Inflammatory macrophage (primary cell): ENCODE measurements at regions not wholly inside any gene's neighbourhood (a gene's known extent, or its start where the extent isn't known, plus 50 kb on each side); places are given as distances from the start of the nearest gene placed in this dataset.

Experiments used
- DNase-seq, 2 donors: peaks; one replicate each; pipeline ENCODE4 v3.0.0-alpha.2; 2020 to 2022

DNA sequence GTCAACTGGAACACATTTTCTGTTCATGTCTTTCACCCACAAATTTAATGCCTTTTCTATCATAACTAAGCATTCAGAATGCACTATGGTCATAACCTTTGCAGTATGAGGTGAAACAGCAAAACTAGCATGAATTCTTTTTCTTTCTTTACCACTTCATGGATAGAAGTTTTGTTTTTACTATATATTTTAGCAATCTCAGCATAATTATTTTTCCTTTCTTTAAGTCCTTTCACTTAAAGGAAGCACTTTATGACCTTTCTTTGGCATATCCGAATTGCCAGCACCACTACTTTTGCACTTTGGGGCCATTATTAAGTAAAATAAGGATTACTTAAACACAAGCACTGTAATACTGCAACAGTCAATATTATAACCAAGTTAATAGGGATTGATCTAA is 115.1 kb upstream of the DKK2 start:
- DNase-seq: no peak

DNA sequence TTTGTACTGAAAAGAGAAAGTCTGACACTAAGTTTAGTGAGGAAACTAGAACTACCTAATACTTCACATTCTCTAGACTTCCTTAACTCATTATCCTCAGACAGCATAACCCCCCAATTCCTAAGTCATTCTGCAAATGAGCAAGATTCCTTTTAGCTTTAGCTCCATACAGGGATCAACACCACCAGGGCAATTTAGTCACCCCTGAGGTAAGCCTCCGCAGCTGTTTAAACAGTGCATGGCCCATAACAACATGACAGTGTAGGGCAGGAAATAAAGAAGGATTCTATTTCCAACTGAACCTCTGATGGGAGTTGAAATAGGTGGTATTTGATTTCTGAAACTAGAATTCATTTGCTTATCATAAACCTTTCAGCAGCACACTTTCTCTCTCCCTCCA is 112.8 kb upstream of the DKK2 start:
- DNase-seq: no peak

DNA sequence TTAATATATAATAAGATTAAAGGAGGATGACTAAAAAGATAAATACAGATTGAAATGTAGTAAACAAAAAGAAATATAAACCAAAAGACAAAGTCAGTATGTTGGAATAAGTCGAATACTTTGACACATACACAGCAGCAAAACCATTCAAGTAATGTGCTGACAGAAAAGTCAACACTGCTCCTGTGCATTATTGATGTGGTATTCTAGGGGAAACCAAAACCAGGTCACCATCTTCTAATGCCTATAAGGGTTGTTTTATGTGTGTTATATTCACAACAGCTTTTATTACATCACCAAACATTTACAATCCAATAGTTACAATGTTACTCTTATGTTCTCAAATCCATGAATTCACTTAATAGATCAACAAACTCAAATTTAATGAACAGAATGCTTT is 111.8 kb upstream of the DKK2 start:
- no peak for DNase-seq

DNA sequence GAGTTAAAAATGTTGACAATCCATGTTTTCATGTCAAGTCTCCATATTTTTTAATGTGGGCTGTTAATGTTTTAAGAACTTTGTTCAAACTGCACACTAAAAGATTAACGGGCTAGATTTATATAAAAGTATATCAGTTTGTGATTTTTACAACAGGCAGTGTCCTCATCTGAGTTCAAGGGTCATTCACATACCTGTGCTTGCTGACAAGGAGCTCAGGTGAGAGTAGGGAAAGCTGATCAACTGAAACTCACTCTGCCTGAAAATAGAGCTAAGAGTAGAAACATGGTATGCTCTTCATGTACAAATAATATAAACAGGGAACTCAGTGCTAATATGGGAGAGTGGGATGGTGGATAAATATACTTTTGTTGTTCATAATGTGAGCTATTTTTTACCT is 102.3 kb upstream of the DKK2 start:
- no peak for DNase-seq

DNA sequence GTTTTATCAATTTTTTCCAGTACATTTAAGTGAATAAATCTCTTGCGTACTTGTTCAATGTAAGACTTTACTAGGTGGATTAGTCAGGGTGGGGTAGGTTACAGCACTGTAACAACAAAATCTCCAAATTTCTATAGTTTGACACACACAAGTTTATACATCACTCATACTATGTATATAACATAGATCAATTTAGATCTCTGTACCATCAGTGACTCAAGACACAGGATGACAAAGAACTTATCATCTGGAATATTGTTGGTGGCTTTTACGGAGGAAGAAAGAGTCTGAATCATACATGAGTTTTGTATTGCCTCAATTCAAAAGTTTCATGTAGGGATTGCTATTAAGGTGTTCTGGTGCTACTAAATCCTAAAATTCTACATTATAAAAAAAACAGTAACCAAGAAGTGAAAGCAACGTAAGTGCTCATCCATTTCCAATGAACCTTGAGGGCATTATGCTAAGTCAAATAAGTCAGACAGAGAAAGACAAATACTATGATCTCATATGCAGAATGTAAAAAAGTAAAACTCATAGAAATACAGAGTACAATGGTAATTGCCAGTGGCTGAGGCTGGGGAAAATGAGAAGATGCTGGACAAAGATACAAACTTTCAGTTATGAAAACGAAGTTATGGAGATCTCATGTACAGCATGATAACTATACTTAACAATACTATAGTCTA is 98.0 kb upstream of the DKK2 start:
- no peak for DNase-seq

DNA sequence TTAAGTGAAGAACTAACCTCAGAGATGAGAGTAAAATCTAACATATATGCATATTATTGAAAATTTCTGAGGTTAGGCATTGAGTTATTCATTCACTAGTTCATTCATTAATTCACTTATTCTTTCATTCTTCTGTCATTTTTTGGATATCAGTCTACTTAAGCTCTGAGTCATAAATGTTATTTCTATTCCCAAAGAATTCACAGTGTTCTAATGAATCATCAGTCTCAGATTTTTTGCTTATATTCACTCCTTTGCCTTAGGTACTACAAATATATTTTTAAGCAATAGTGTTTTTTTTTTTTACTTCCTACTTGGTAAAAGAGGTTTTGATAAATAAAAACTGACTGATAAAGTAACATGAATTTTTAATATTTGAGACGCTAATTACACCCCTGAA is 95.2 kb upstream of the DKK2 start:
- DNase-seq: no peak

DNA sequence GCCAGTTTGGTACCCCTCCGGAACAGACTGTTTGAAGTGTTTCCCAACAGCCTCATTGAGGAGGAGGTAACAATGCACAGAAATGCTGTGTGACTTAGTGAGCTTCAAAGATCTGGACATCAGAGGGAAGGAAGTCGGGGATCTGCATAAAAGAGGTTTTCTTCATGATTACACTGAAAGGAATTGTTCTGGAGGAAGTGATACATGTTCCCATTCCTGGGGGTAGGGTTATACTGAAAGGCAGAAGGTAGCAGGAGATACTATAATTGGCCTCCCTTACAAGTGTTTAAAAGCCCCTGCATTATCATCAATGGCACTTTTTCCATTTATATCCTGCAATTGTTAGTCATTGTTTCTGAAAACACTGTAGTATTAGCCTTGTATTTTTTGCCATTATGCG is 94.0 kb upstream of the DKK2 start:
- DNase-seq: no peak

DNA sequence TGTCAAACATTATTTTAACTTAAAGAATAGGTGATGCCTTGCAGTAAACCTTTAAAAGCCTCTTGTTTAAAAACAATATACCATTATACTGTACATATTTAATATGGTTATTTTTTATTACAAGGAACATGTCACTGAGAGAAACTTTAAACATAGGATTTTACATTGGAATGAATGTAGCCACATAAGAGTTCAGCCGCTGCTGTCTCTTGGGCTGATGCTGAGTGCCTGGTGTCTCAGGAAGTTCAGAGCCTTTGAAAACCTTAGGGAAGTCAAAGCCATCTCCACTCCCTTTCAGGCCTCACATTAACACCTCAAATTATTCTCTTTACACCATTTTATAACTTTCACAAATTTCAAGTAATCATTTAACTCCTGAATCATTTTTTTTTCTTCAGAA is 93.5 kb upstream of the DKK2 start:
- DNase-seq: no peak

DNA sequence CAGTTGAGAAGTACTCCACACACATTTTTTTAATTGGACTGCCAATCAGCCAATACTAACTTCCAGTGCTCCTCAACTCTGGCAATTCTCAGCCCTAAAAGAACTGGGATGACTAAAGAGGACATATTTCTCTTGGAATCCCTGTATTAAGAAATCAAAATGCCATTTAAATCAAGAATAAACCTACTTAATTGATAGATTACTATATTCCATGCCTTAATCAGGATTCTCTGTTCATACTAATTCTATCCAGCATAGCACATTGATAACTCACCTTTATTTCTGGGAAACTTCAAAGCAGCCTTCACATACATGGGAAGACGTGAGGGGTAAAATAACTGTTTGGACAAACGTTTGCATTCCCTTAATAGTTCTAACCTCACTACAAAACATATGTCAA is 93.0 kb upstream of the DKK2 start:
- no peak for DNase-seq

DNA sequence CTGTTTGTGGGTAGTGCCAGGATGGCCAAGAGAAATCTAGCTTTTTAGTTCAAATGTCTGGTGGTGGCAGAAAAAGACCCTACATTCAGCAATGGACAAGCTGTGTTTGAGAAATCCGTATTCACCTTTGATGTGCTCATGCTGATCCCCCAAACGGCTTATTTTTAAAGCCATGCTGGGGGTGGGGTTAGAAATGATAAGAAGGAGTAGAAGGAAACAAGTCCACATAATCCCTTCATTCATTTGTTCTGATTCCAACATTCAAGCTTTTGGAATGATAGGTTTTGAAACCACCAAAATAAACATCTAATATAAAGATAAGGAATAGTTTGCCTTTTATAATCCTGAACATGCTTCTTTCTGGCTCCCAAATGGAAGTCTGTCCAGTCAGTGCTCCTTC is 92.0 kb upstream of the DKK2 start:
- DNase-seq: no peak

DNA sequence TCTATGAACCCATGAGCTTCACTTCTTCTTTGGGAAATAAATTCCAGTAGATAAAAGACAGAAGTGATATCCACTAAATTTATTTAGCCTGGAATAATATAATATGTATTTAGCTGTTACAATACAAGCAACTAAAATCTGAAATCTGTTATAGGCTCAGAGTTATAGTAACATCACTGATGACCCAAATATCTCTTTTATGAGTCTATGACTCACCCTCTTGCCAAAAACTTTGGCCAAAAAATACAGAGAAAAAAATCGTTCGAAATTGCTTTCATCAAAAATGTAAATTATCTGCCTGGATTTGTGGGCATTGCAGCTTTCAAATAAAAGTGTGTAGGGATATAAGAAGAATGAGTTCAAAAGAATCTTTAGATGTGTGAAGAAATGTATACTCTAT is 89.4 kb upstream of the DKK2 start:
- no peak for DNase-seq

DNA sequence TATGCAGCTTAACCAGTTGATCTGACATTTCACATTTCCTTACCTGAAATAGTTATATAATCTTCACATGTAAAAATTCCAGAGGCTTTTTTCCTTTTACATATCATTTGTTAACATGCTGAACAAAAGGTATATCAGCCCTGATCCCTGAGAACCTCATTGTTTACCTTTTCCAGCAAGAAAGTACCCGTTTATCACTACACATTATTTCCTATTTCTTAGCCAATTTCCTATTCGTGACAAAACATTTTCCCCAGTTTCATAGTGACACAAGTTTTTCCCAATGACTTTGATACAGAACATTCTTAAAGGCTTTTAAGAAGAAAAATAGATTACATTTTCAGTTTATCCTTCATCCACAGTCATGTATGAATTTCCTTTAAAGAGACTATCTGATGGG is 86.6 kb upstream of the DKK2 start:
- no peak for DNase-seq

DNA sequence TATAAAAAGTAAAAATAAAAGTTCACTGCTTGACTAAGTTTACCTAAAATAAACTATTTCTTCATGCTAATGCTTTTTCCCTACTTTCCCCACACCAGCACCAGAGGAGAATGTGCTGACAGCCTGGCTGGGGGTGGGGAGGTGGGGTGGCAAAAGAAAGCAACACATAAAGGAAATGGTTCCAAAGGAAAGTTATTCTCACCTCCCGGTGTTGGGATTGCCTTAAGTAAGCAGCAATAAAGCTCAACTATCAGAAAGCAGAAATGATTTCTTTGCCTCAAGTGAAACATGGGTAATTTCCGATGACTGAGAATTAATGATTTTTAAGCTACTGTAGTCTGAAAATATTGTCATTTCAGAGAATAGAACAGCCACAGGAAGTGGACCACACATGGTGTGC is 84.5 kb upstream of the DKK2 start:
- DNase-seq: no peak

DNA sequence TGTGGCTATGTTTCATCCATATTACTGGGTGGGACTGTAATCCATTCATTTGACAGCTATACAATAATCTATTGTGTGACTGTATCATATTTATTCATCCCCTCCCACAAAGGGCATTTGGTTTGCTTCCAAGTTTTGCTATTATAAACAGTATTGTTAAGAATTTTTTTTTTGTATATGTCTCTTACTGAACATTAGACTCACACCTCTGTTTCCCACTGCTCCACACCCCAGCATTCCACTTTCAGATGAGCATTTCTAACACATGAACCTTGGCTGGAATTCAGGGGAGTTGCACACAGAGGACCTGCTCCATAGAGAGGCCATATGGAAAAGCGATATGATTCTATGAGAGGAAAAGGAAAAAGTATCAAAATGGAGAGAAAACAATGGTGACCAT is 81.6 kb upstream of the DKK2 start:
- no peak for DNase-seq

DNA sequence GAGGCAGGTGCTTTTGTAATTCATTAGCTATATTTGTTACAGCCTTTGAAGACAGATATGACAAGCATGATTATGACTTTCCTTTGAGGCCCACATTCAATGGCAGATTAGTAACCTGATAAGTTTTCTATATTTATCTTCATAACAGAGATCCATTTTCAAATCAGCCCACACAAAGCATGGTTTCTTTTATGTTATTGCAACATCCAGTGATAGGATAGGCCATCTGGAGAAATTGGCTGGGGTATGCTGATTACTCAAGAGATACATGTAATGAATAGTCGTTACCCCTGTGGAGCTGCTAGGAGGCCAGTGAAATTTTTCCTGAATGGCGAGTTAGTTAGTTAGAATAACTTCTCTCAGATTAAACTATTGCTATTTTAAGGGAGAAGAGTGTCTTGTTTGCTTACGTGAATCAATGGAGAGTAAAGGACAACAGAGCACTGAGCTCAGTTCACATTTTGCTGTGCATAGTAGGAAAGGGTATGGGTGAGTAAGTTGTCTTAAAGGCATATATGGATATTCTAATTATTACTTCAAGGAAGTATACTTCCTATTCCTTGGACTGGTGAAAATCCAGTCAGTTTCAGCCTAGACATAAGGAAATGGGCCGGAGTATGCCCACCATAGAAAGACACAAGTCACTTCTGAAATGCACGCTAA is 79.2 kb upstream of the DKK2 start:
- no peak for DNase-seq

DNA sequence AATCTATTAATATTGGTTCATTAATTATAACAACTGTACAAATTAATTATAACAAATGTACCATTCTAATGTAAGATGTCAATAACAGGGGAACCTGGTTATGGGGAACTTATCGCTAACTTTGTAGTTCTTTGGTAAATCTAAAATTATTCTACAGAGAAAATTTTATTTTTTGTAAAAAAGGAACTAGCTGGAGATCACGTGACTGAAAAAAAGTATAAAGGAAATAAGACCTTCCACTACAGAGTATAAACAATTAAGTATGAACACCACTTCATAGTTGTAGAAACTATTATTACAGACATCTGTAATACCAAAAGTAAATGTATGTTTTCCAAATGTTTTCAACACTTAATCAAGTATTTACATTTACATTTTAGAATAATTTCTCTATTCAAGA is 77.9 kb upstream of the DKK2 start:
- DNase-seq: no peak

DNA sequence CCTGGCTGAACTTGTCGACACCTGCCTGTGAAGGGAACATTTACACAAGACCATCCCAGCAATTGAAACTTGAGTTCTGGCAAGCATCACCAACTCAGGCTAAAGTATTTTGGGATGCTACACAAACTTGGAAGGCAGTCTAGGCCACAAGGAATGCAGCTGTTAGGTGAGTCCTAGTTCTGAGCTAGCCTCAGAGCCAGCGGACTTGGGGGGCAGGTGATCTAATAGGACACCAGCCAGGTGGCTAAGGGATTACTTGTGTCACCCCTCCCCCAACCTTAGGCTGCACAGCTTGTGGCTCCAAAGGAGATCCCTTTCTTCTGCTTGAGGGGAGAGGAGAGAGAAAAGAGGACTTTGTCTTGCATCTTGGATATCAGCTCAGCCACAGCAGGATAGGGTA is 62.3 kb upstream of the DKK2 start:
- no peak for DNase-seq

DNA sequence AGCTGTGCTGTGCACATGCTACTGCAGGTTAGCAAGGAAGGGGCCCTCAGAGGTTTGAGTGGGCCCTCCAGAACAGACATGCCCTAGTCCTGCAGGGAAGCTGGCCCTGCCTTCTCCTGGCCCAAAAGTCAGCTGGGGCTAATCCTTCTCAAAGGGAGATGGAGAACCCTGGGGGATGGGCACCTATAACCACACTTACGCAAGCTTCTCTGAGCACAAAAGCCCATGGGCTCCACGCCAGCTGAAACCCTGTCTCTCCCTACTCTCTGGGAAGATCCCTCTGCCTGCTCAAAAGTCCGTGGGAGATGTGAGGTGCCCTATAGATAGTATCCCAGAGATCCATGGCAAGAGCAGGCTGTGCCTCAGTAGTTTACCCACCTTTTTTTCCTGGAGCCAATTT is 58.9 kb upstream of the DKK2 start:
- DNase-seq: no peak

DNA sequence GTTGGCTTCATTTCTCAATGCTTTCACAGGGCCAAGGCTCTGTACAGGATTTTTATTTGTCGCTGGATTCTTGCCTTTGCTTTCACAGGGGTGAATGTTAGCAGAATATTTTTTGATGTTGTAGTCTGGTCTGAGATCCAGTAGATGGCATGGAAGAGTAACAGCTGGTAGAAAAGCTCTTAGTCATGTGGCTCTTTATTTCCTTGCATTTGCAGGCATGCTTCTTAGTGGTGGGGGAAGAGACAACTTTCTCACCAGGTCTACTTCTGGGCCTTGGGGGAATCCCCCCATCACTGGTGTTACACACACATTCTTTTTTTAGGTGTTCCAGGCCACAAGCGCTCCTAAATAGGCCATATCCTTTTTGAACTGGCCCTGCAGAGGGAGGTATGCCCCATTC is 58.2 kb upstream of the DKK2 start:
- DNase-seq: no peak
